PC-9 (cell line): ENCODE measurements at regions not wholly inside any gene's neighbourhood (a gene's known extent, or its start where the extent isn't known, plus 50 kb on each side); places are given as distances from the start of the nearest gene placed in this dataset.

ENCODE experiments used
- CTCF ChIP-seq: fragments of 200-600 bp; sonication (generic); conservative IDR thresholded peaks from 2 replicates; pipeline ENCODE4 v1.6.1; 2017; ENCODE audit warnings: mixed run types, antibody characterized with exemption, mild to moderate bottlenecking, moderate library complexity
- EZH2 ChIP-seq: fragments of 200-600 bp; sonication (generic); IDR thresholded peaks from 2 replicates; pipeline ENCODE4 v1.8.0; 2017; ENCODE audit warnings: antibody characterized with exemption, low read depth

DNA sequence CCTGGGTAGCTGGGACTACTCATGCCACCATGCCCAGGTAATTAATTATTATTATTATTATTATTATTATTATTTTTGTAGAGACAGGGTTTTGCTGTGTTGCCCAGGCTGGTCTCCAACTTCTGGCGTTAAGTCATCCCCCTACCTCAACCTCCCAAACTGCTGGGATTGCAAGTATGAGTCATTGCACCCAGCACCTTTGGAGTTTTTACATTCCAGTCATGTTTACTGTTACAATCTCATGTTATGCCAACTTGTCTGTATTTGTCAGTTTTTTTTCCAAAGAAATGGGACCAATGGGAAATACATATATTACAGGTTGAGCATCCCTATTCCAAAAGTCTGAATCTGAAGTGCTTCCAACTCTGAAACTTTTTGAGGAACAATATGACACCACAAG lies 903.8 kb downstream of the SLC4A3 start:
- TF ChIP-seq CTCF (no peak), EZH2 (no peak)
